Ishikawa (cell line): ENCODE measurements at regions not wholly inside any gene's neighbourhood (a gene's known extent, or its start where the extent isn't known, plus 50 kb on each side); places are given as distances from the start of the nearest gene placed in this dataset.

Source experiments
- EP300 ChIP-seq: IDR thresholded peaks from 2 replicates; pipeline ENCODE4 v1.6.1; 2012; ENCODE audit warnings: borderline replicate concordance
- MAX ChIP-seq: IDR thresholded peaks from 2 replicates; pipeline ENCODE4 v1.6.1; 2012
- NFIC ChIP-seq: IDR thresholded peaks from 2 replicates; pipeline ENCODE4 v1.6.1; 2012
- YY1 ChIP-seq: IDR thresholded peaks from 2 replicates; pipeline ENCODE4 v1.6.1; 2012; ENCODE audit warnings: low read depth

DNA sequence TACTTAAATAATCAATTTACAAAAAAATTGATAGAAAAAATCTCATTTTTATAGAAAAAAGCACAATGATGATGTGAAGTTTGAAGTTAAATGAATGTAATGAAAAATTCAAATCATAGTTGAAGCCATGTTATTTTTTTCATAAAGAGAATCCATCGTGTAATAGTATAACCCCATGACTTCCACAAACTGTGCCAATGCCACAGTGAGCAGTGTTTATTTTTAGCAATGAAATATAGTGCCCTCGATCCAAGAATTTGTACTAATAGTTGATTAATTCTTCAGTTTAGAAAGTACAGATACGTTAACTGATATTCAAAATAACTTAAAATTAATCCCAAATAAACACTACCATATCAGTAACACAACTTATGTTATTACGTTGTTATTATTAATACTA, 225.9 kb downstream of the PTPRC start:
- TF ChIP-seq NFIC, result no peak
- no peak for TF ChIP-seq EP300
- no peak for TF ChIP-seq MAX
- TF ChIP-seq YY1, result no peak
